ENCODE measurements at regions not wholly inside any gene's neighbourhood (a gene's known extent, or its start where the extent isn't known, plus 50 kb on each side); places are given as distances from the start of the nearest gene placed in this dataset.

DNA sequence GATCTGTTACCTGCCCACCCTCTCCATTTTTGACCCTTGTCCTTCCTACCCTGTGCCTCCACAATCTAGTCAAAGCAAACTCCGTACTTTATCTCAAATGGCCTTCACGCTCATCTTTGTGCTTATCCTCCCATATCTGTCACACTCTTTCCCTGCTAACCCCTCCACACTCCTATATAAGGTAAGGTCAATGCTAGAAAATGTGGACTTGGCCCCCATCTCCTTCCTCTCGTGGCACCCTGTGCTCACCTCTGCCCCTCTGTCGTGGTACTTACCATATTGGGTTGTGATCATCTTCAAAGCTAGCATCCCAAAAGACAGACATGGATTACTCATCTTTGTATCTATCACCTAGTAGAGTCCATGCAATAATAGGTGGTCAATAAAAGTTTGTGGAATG, 127.6 kb upstream of the FOXQ1 start:
- H3K27ac ChIP-seq (ENCODE audit: insufficient read depth, low read length, poor library complexity, severe bottlenecking), result no peak overlapping the region
- H3K4me1 ChIP-seq (ENCODE audit: control insufficient read depth, insufficient read depth, low read length, poor library complexity, severe bottlenecking), result no peaks in the 10 kb centered on the region
- H3K27me3 ChIP-seq (replicated peaks; ENCODE audit: control insufficient read depth, insufficient read depth, low read length, poor library complexity, severe bottlenecking), result no peaks in the 10 kb centered on the region
- H3K9me3 ChIP-seq (ENCODE audit: control insufficient read depth, low read length), result no peaks in the 10 kb centered on the region
- no peak overlapping the region for H3K4me3 ChIP-seq (ENCODE audit: insufficient read depth, low read depth, low read length, poor library complexity, severe bottlenecking)
- H3K36me3 ChIP-seq (ENCODE audit: control insufficient read depth, insufficient read depth, low read length), result no peaks in the 10 kb centered on the region
- no peak for DNase-seq

DNA sequence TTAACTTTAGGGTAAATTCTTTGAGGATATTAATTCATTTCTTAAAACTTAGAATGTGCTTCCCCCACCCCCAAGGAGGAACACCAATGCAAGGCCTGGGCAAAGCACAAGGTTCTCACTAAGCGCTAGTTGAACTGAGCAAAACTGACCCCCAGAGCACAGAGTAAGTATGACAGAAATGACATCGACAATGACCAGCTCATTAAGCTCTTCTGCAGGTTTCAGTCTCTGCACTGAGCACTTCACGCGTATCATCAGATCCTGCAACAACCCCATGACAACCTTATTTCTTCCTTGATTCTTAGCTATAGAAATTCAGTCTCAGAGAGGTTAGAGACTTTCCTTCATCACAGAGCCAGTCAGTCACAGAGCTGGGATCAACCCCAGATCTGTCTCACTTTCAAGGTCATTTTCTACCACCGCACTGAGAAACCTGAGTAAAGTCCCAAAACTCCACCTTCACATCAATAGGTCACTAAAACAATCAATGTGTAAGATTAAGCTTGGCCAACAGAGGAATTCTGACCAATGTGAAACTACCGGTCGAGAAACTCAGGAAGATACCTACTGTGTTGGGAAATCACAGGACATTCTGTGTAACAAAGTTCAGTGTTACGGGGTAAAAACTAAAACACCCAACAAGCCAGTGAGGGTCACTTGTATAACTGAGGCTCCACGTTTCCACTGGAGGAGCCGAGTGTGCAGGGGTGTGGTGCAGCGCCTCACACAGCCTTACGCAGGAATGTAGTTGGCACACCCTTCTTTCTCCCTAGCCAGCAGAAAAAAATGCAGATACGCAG, 129.0 kb upstream of the FOXQ1 start:
- H3K4me1 ChIP-seq (ENCODE audit: control insufficient read depth, insufficient read depth, low read length, poor library complexity, severe bottlenecking), result no peaks in the 10 kb centered on the region
- no peaks in the 10 kb centered on the region for H3K9me3 ChIP-seq (ENCODE audit: control insufficient read depth, low read length)
- H3K36me3 ChIP-seq (ENCODE audit: control insufficient read depth, insufficient read depth, low read length), result no peaks in the 10 kb centered on the region
- no peak overlapping the region for H3K4me3 ChIP-seq (ENCODE audit: insufficient read depth, low read depth, low read length, poor library complexity, severe bottlenecking)
- DNase-seq, result no peak
- H3K27me3 ChIP-seq (replicated peaks; ENCODE audit: control insufficient read depth, insufficient read depth, low read length, poor library complexity, severe bottlenecking), result no peaks in the 10 kb centered on the region
- H3K27ac ChIP-seq (ENCODE audit: insufficient read depth, low read length, poor library complexity, severe bottlenecking), result no peak overlapping the region

DNA sequence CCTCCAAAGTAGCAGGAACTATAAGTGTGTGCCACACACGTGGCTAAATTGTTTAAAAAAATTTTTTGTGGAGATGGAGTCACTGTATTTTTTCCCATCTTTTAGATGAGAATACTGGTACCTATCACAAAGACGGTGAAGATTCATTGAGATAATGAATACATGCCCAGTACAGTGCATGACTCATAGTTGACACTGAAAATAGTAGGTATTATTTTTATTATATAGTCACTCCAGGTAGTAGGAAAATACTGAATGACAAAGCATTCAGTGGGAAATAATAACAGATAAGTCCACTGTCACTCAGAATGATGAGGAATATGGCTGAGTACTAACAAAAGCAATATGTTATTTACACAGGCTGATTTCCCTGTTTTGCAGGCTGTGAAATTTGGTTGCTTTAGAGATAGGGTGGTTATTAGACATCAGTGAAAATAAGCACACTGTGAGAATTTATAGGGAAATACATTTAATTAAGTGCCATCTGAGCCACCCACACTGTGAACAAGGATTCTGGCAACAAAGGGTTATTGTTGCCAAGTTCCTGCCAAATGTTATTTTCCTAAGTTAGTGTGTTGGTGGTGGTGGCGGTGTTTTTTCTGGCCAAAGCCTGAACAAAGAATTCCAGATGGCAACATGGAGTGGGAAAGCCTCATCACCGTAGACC, 129.8 kb upstream of the FOXQ1 start:
- Histone ChIP-seq H3K4me1 (ENCODE audit: control insufficient read depth, insufficient read depth, low read length, poor library complexity, severe bottlenecking) (no peaks in the 10 kb centered on the region), H3K9me3 (ENCODE audit: control insufficient read depth, low read length) (no peaks in the 10 kb centered on the region), H3K36me3 (ENCODE audit: control insufficient read depth, insufficient read depth, low read length) (no peaks in the 10 kb centered on the region), H3K27me3 (replicated peaks; ENCODE audit: control insufficient read depth, insufficient read depth, low read length, poor library complexity, severe bottlenecking) (peaks cover 3% of the 10 kb centered on the region), H3K4me3 (ENCODE audit: insufficient read depth, low read depth, low read length, poor library complexity, severe bottlenecking) (no peak overlapping the region), H3K27ac (ENCODE audit: insufficient read depth, low read length, poor library complexity, severe bottlenecking) (no peak overlapping the region)
- DNase-seq, result no peak

DNA sequence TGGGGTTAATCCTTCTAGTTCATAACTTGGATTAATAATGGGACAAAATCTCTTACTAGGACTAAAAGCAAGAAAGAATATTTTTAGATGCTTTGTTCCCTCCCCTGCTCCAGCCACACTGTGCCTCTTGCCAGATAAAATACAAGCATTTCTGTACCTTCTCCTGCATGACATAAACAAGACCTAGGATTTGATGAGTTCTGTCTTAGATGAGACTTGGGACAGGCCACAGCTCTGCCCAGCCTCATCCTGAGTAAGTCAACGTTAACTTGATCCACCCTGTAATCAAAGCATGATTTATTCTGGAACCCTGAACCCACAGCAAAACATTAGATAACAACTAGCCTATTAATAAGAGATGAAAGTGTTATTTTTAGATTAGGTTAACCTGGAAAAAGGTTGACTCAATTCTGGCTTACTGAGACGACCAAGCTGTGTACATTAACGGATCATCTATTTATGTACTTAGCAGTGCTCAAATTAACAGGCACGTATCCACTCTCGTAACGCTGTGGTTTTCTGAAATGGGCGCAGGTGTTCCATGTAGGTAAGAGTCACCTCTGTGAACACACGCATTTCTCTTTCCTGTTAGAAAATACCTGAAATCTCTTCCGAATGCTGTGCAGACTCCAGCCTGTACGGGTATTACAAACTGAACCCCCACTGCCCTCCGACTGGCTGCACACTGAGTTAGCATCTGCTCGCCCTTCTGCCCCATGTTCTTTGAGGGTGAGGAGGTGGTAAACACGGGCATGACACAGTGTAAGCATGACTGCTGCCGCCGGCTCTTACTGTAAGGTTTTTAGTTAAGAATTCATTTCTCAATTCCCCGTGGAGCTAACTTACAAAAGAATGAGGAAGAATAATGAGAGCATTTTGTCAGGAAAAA, 132.1 kb upstream of the FOXQ1 start:
- Histone ChIP-seq H3K4me3 (ENCODE audit: insufficient read depth, low read depth, low read length, poor library complexity, severe bottlenecking) (no peak overlapping the region), H3K36me3 (ENCODE audit: control insufficient read depth, insufficient read depth, low read length) (no peaks in the 10 kb centered on the region), H3K4me1 (ENCODE audit: control insufficient read depth, insufficient read depth, low read length, poor library complexity, severe bottlenecking) (no peaks in the 10 kb centered on the region), H3K9me3 (ENCODE audit: control insufficient read depth, low read length) (no peaks in the 10 kb centered on the region), H3K27me3 (replicated peaks; ENCODE audit: control insufficient read depth, insufficient read depth, low read length, poor library complexity, severe bottlenecking) (peaks cover 3% of the 10 kb centered on the region), H3K27ac (ENCODE audit: insufficient read depth, low read length, poor library complexity, severe bottlenecking) (no peak overlapping the region)
- no peak for DNase-seq

DNA sequence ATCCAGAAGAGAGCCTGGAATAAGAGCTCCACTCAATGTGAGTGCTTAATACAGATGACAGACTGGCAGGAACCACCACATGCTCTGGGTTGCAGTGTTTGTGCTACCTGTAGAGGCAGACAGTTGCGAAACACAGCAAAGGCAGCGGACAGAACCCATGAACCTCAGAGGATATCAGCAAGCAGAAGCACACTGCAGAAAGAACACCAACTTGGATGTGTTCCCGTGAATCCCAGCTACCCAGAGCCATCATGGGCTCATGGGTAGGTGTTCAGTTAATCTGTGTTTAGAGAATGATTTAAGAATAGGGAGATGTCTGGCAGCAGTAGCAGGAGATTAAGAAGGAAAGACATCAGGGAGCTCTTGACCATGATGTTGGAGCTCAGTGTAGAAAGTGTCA, 133.3 kb upstream of the FOXQ1 start:
- H3K36me3 ChIP-seq (ENCODE audit: control insufficient read depth, insufficient read depth, low read length), result no peaks in the 10 kb centered on the region
- no peaks in the 10 kb centered on the region for H3K4me1 ChIP-seq (ENCODE audit: control insufficient read depth, insufficient read depth, low read length, poor library complexity, severe bottlenecking)

DNA sequence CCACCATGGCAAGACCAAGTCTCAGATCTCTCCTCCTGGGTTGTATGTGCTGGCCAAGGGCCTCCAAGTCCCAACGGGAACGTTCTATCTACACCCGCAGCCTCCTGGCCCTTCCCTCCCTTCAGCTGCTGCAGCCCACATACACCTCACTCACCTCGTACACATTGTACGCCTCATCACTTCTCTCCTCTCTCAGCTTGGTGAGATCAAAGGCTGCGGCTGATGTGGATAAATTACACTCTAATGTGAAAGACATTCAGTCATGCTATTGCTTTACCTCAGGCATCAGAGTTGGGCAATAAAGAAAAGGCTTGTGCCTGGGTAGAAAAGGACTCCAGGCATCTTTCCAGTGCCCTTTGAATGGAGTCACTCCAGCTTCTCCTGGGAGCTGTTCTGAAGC, 135.3 kb upstream of the FOXQ1 start:
- DNase-seq, result no peak
- Histone ChIP-seq H3K4me3 (ENCODE audit: insufficient read depth, low read depth, low read length, poor library complexity, severe bottlenecking) (no peak overlapping the region), H3K27me3 (replicated peaks; ENCODE audit: control insufficient read depth, insufficient read depth, low read length, poor library complexity, severe bottlenecking) (peaks cover 3% of the 10 kb centered on the region), H3K4me1 (ENCODE audit: control insufficient read depth, insufficient read depth, low read length, poor library complexity, severe bottlenecking) (no peaks in the 10 kb centered on the region), H3K36me3 (ENCODE audit: control insufficient read depth, insufficient read depth, low read length) (no peaks in the 10 kb centered on the region), H3K27ac (ENCODE audit: insufficient read depth, low read length, poor library complexity, severe bottlenecking) (no peak overlapping the region), H3K9me3 (ENCODE audit: control insufficient read depth, low read length) (no peaks in the 10 kb centered on the region)

More for the DNA sequence above, 133.3 kb upstream of the FOXQ1 start:
- peaks cover 3% of the 10 kb centered on the region for H3K27me3 ChIP-seq (replicated peaks; ENCODE audit: control insufficient read depth, insufficient read depth, low read length, poor library complexity, severe bottlenecking)
- no peak overlapping the region for H3K4me3 ChIP-seq (ENCODE audit: insufficient read depth, low read depth, low read length, poor library complexity, severe bottlenecking)
- no peaks in the 10 kb centered on the region for H3K9me3 ChIP-seq (ENCODE audit: control insufficient read depth, low read length)
- no peak overlapping the region for H3K27ac ChIP-seq (ENCODE audit: insufficient read depth, low read length, poor library complexity, severe bottlenecking)
- DNase-seq, result no peak

DNA sequence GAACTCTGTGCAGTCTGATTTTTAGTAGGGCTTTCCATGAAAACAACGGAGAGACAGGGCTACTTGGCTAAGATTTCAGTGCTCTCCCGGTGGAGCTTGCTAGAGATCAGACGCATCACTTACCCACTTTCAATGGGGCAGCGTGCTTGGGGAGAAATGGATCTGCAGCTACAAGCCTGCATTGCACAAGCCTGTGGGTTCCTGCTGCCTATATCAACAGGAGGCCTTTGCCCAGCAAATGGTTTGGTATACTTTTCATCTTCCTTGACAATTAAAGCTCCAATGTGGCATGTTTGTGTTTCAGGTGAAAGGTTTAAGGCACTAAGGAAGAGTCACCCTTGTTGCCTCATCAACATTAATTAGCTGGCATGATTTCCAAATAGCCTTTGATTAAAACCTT, 136.0 kb upstream of the FOXQ1 start:
- DNase-seq, result no peak
- Histone ChIP-seq H3K36me3 (ENCODE audit: control insufficient read depth, insufficient read depth, low read length) (no peaks in the 10 kb centered on the region), H3K27me3 (replicated peaks; ENCODE audit: control insufficient read depth, insufficient read depth, low read length, poor library complexity, severe bottlenecking) (peaks cover 3% of the 10 kb centered on the region), H3K27ac (ENCODE audit: insufficient read depth, low read length, poor library complexity, severe bottlenecking) (no peak overlapping the region), H3K4me3 (ENCODE audit: insufficient read depth, low read depth, low read length, poor library complexity, severe bottlenecking) (no peak overlapping the region), H3K4me1 (ENCODE audit: control insufficient read depth, insufficient read depth, low read length, poor library complexity, severe bottlenecking) (no peaks in the 10 kb centered on the region), H3K9me3 (ENCODE audit: control insufficient read depth, low read length) (no peaks in the 10 kb centered on the region)

DNA sequence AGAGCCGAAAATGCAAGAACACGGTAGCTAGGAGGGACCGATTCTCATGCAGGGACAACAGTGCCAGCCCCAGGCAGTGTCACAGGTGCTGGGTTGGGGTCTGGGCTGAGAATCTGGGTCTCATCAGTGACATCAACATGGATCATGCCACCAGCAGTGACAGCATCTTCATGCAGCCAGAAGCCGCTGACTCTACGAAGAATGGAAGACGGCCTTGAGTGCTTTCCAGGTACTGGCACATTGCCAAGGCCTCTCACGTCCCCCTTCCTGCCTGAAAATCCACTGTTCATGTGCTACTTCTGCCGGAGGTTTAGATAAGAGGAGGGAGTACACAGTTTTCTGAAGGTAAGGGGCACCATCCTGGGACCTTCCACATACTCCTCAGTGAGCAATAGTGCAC, 141.1 kb upstream of the FOXQ1 start:
- Histone ChIP-seq H3K4me3 (ENCODE audit: insufficient read depth, low read depth, low read length, poor library complexity, severe bottlenecking) (no peak overlapping the region), H3K4me1 (ENCODE audit: control insufficient read depth, insufficient read depth, low read length, poor library complexity, severe bottlenecking) (no peaks in the 10 kb centered on the region), H3K9me3 (ENCODE audit: control insufficient read depth, low read length) (no peaks in the 10 kb centered on the region), H3K36me3 (ENCODE audit: control insufficient read depth, insufficient read depth, low read length) (no peaks in the 10 kb centered on the region), H3K27ac (ENCODE audit: insufficient read depth, low read length, poor library complexity, severe bottlenecking) (no peak overlapping the region), H3K27me3 (replicated peaks; ENCODE audit: control insufficient read depth, insufficient read depth, low read length, poor library complexity, severe bottlenecking) (no peaks in the 10 kb centered on the region)
- no peak for DNase-seq

DNA sequence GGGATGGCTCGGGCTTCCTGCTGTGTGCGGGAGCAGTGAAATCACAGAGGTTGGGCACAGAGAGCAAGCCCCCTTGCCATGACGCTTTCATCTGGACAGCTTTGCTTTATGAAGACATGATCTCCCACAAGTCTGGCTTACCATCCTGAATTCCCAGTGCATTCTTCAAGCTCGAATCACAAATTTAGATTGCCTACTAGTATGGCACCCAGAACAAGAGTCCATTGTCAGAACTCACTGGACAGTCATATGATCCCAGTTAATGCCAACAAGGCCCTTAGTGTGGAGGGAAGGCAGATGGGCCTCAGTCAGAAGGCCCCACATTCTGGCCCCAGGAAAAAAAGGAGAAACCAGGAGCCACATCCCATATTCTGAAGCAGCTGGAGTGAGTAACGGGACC, 147.3 kb upstream of the FOXQ1 start:
- no peak for DNase-seq
- H3K9me3 ChIP-seq (ENCODE audit: control insufficient read depth, low read length), result no peaks in the 10 kb centered on the region
- no peak overlapping the region for H3K4me3 ChIP-seq (ENCODE audit: insufficient read depth, low read depth, low read length, poor library complexity, severe bottlenecking)
- H3K27ac ChIP-seq (ENCODE audit: insufficient read depth, low read length, poor library complexity, severe bottlenecking), result no peak overlapping the region
- H3K36me3 ChIP-seq (ENCODE audit: control insufficient read depth, insufficient read depth, low read length), result no peaks in the 10 kb centered on the region
- H3K4me1 ChIP-seq (ENCODE audit: control insufficient read depth, insufficient read depth, low read length, poor library complexity, severe bottlenecking), result no peaks in the 10 kb centered on the region
- no peaks in the 10 kb centered on the region for H3K27me3 ChIP-seq (replicated peaks; ENCODE audit: control insufficient read depth, insufficient read depth, low read length, poor library complexity, severe bottlenecking)

DNA sequence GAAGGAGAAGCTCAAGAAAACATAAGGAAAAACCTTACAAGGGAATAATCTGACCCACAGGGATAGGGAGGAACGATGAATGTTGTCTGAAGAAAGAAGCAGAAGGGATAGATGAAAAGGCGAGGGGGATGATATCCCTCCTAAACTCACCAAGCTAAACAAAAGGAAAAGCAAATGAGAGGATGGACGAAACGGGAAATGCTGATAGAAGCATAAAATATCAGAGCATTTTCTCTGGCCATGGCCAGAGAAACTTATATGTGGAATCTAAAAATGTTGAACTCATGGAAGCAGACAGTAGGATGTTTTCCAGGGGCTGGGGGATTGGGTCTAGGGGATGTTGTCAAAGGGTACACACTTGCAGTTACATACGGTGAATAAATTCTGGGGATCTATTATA, 148.4 kb upstream of the FOXQ1 start:
- DNase-seq, result no peak
- Histone ChIP-seq H3K4me1 (ENCODE audit: control insufficient read depth, insufficient read depth, low read length, poor library complexity, severe bottlenecking) (no peaks in the 10 kb centered on the region), H3K27me3 (replicated peaks; ENCODE audit: control insufficient read depth, insufficient read depth, low read length, poor library complexity, severe bottlenecking) (no peaks in the 10 kb centered on the region), H3K9me3 (ENCODE audit: control insufficient read depth, low read length) (no peaks in the 10 kb centered on the region), H3K4me3 (ENCODE audit: insufficient read depth, low read depth, low read length, poor library complexity, severe bottlenecking) (no peak overlapping the region), H3K27ac (ENCODE audit: insufficient read depth, low read length, poor library complexity, severe bottlenecking) (no peak overlapping the region), H3K36me3 (ENCODE audit: control insufficient read depth, insufficient read depth, low read length) (no peaks in the 10 kb centered on the region)

Measured in effector memory CD4-positive, alpha-beta T cell (primary cell).